D721Med (cell line): ENCODE measurements at regions not wholly inside any gene's neighbourhood (a gene's known extent, or its start where the extent isn't known, plus 50 kb on each side); places are given as distances from the start of the nearest gene placed in this dataset.
A peak's percentile ranks its signal among the peaks of the same experiment; 100 is the strongest.

Experiments used
- DNase-seq: peaks from one replicate; pipeline ENCODE4 v3.0.0; 2011; ENCODE audit warnings: low spot score; ENCODE audit not compliant: insufficient read length
- FAIRE-seq: peaks from 2 replicates; lab custom pipeline; 2011; peaks lifted over from hg19 to GRCh38; lab: Jason Lieb, UNC
- CTCF ChIP-seq: IDR thresholded peaks from 2 replicates; pipeline ENCODE4 v1.5.1; 2012; ENCODE audit warnings: mild to moderate bottlenecking, control low read depth; ENCODE audit not compliant: insufficient read depth; ENCODE audit errors: missing control alignments

DNA sequence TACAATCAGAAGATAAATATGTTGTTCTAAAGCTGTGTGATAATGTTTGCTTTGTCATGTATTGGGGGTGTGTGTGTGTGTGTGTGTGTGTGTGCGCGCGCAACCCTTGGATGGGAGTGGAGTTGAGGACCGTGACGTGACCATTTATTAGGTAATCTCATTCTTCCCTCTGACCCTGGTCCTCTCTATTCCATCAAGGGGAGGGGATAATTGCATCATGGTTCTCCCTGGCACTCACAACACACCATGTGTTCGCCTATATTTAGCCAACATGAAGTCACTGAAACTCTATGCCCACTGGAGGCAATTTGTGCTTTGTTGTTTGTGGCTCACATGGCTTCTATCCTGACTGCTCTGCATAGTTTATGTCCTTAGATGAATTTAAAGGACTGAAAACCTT lies 79.8 kb upstream of the LRPPRC start:
- FAIRE-seq = no peak
- TF ChIP-seq CTCF = no peak
- DNase-seq = no peak

GRCh38 chr2:44077942-44078511 lies 82.2 kb upstream of the LRPPRC start:
- FAIRE-seq (no peak), DNase-seq (no peak)
- TF ChIP-seq CTCF = no peak

DNA sequence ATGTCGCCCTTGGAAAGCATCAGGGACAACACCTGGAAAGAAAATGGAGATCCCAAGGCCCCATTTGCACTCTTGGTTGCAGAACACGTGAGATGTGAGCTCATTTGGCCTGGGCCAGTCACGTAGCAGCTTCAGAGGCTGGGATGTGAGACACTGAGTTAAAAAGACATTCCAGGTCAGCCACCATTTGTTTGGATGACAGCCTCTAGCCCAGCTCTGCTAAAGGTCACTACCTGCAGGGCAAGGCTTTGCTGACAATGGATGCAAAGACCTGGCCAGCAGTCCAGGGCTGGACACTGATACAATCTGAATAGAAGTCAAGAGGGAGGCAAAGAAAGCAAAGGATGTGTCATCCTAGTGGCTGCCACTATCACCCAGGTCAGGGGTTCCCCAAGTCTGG lies 83.9 kb upstream of the LRPPRC start:
- no peak for TF ChIP-seq CTCF
- DNase-seq (no peak), FAIRE-seq (no peak)

DNA sequence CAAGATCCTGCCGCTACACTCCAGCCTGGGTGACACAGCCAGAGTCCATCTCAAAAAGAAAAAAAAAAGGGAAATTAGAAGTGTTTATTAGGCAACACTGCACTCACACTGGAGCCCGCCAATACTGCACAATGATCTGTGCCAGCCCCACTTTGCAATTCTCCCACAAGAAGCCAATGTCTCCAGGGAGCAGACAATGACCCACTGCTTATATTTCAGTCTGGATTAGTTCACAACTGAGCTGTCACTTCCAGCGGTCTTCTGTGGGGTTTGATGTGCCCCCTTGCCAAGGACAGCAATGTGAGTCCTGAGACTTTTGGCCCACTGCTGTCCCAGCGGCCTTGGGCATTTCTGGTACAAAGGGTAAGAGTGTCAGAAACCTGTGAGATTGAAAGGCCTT lies 85.6 kb upstream of the PPM1B start:
- DNase-seq (no peak), FAIRE-seq (no peak)
- no peak for TF ChIP-seq CTCF

GRCh38 chr2:44084850-44085249 lies 83.8 kb upstream of the PPM1B start:
- DNase-seq (no peak), FAIRE-seq (no peak)
- no peak for TF ChIP-seq CTCF

DNA sequence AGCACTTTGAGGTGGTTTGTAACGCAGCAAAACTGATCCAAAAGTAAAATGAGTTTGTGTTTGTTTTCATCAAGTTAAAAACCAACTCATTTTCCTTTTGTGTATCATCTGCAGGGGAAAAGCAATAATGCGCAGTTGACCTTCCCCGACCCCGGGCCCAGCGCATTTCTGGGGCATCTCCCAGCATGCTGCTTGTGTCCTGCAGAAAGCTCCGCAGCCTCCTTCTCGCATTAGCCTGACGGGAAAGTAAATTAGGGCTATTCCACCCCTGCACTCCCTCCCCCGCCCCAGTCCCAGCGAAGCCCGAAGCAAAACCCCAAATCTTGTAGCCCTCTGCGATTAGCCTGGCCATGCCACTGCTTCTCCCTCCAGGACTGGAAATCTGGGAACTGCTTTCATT lies 82.0 kb upstream of the PPM1B start:
- DNase-seq = no peak
- FAIRE-seq = no peak
- TF ChIP-seq CTCF = no peak

GRCh38 chr2:44087036-44087713 lies 81.5 kb upstream of the PPM1B start:
- FAIRE-seq (no peak), DNase-seq (peak; percentile 49)
- TF ChIP-seq CTCF = peak; percentile 83
